ENCODE measurements at regions not wholly inside any gene's neighbourhood (a gene's known extent, or its start where the extent isn't known, plus 50 kb on each side); places are given as distances from the start of the nearest gene placed in this dataset.

GRCh38 chr2:196353717-196354116, 182.3 kb upstream of the STK17B start:
- DNase-seq, result no peak

- DNase-seq, result no peak
Measured at GRCh38 chr2:196354186-196354585, 182.8 kb upstream of the STK17B start.

- DNase-seq, result no peak
Measured at GRCh38 chr2:196356332-196356731, 185.0 kb upstream of the STK17B start.

GRCh38 chr2:196360650-196361049, 189.3 kb upstream of the STK17B start:
- DNase-seq, result no peak

GRCh38 chr2:196361606-196362326, 190.4 kb upstream of the STK17B start:
- no peak for DNase-seq

- DNase-seq, result no peak
Measured at GRCh38 chr2:196362973-196363549, 191.7 kb upstream of the STK17B start.

GRCh38 chr2:196365145-196365544, 193.8 kb upstream of the STK17B start:
- DNase-seq, result no peak

- no peak for DNase-seq
Measured at GRCh38 chr2:196365923-196366322, 194.5 kb upstream of the STK17B start.

GRCh38 chr2:196367633-196368032, 196.3 kb upstream of the STK17B start:
- DNase-seq, result no peak

GRCh38 chr2:196368546-196369225, 197.3 kb upstream of the STK17B start:
- DNase-seq, result no peak

- no peak for DNase-seq
Measured at GRCh38 chr2:196369967-196370366, 198.6 kb upstream of the STK17B start.

- DNase-seq, result peak in 1 of 51 donors; percentile 4
Measured at GRCh38 chr2:196370381-196370780, 199.0 kb upstream of the STK17B start.

- no peak for DNase-seq
Measured at GRCh38 chr2:196372276-196372809, 201.0 kb upstream of the STK17B start.

- no peak for DNase-seq
Measured at GRCh38 chr2:196372811-196373664, 201.7 kb upstream of the STK17B start.

- DNase-seq, result no peak
Measured at GRCh38 chr2:196376984-196377877, 205.9 kb upstream of the STK17B start.

- no peak for DNase-seq
Measured at GRCh38 chr2:196379600-196379999, 208.2 kb upstream of the STK17B start.

GRCh38 chr2:196380098-196380497, 208.7 kb upstream of the STK17B start:
- no peak for DNase-seq

GRCh38 chr2:196380575-196380974, 209.2 kb upstream of the STK17B start:
- DNase-seq, result no peak

GRCh38 chr2:196381464-196381863, 210.1 kb upstream of the STK17B start:
- no peak for DNase-seq

GRCh38 chr2:196383799-196384198, 212.4 kb upstream of the STK17B start:
- no peak for DNase-seq

- DNase-seq, result no peak
Measured at GRCh38 chr2:196384729-196385128, 213.4 kb upstream of the STK17B start.

Data from hypothalamus (tissue), 51 donors.